GM12878 (cell line): ENCODE measurements at regions not wholly inside any gene's neighbourhood (a gene's known extent, or its start where the extent isn't known, plus 50 kb on each side); places are given as distances from the start of the nearest gene placed in this dataset.

Experiments
- NR2C2 ChIP-seq: IDR thresholded peaks from 2 replicates; pipeline ENCODE4 v1.6.1; 2011; ENCODE audit warnings: borderline replicate concordance, low read depth; ENCODE audit not compliant: control insufficient read depth, insufficient read length
- SMAD1 ChIP-seq: fragments of 450-650 bp; IDR thresholded peaks from 2 replicates; pipeline ENCODE4 v1.6.1; 2018; ENCODE audit warnings: mild to moderate bottlenecking, low read depth; ENCODE audit not compliant: partially characterized antibody

DNA sequence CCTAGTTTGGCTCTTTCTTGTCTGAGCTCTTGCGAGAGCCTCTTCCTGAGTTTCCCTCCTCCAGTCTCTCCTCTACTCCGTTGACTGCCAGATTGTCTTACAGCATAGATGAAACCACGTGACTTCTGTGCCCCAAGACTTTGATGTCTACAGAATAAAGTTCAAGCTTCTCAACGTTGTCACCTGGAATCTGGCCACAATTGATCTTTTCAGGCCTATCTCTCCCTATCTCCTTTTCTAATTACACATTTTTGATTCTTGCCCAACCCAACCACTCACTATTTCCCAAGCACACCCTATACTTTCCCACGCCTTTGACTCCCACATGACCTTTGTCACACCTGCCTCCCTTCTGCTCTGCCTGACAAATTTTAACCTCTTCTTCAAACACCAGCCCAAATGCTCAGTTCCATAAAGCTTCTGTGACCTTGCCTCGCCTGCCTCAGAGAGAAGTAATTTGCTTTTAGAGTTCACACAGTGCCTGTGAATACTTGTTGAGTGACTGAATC, 52.4 kb upstream of the PMFBP1 start:
- TF ChIP-seq SMAD1 (no peak), NR2C2 (no peak)
